SK-N-SH (cell line): ENCODE measurements at regions not wholly inside any gene's neighbourhood (a gene's known extent, or its start where the extent isn't known, plus 50 kb on each side); places are given as distances from the start of the nearest gene placed in this dataset.

Experiments used
- CTCF ChIA-PET: fragments of 300-600, 350-600 bp; formaldehyde crosslinking; extraction: SDS; loops from one replicate; lab custom pipeline; 2021; lab: Yijun Ruan, JAX
- POLR2A ChIA-PET: fragments of 350-600 bp; sonication (Branson Sonifier 250); formaldehyde crosslinking; extraction: SDS; loops from one replicate; lab custom pipeline; 2020; ENCODE audit warnings: antibody characterized with exemption, inconsistent platforms; lab: Yijun Ruan, JAX
- DNase-seq: peaks from one replicate; pipeline ENCODE4 v3.0.0; 2012
- H2AFZ ChIP-seq: fragments of 200-600 bp; sonication (generic); 2 replicates; pipeline ENCODE4 v1.8.1; 2016; ENCODE audit warnings: antibody characterized with exemption, mild to moderate bottlenecking, low read depth
- H3F3A ChIP-seq: fragments of 200-600 bp; sonication (generic); replicated peaks from 2 replicates; pipeline ENCODE3; 2016; ENCODE audit warnings: antibody characterized with exemption, mild to moderate bottlenecking; ENCODE audit not compliant: insufficient read depth
- H3K27ac ChIP-seq, 2 experiments: fragments of 200-500 bp in 1 of 2; fragments of 200-600 bp in 1 of 2; sonication (Bioruptor generic) in 1 of 2; sonication (generic), shearing (Covaris generic) in 1 of 2; 2 replicates each; pipeline versions ENCODE4 v1.5.1 to v1.6.1; 2014 to 2016; ENCODE audit warnings: low read depth in 2 of 2, inconsistent platforms in 1 of 2, low read length in 1 of 2, mild to moderate bottlenecking in 1 of 2, mixed read lengths in 1 of 2
- H3K27me3 ChIP-seq: fragments of 200-600 bp; sonication (generic), shearing (Covaris generic); 2 replicates; pipeline ENCODE4 v1.6.1; 2016; ENCODE audit warnings: mixed run types; ENCODE audit not compliant: insufficient read depth
- H3K36me3 ChIP-seq, 2 experiments: fragments of 200-500 bp in 1 of 2; fragments of 200-600 bp in 1 of 2; sonication (Bioruptor generic) in 1 of 2; sonication (generic) in 1 of 2; replicated peaks in 1 of 2; 2 replicates each; pipeline versions ENCODE3 to v1.5.1; 2014 to 2016; ENCODE audit warnings: low read length in 1 of 2, mild to moderate bottlenecking in 1 of 2; ENCODE audit not compliant: insufficient read depth in 2 of 2, control insufficient read depth in 1 of 2
- H3K4me1 ChIP-seq, 2 experiments: fragments of 200-500 bp in 1 of 2; fragments of 200-600 bp in 1 of 2; sonication (Bioruptor generic) in 1 of 2; sonication (generic), shearing (Covaris generic) in 1 of 2; 2 replicates each; pipeline versions ENCODE4 v1.5.1 to v1.6.1; 2014 to 2016; ENCODE audit warnings: low read depth in 1 of 2, low read length in 1 of 2, mixed run types in 1 of 2; ENCODE audit not compliant: insufficient read depth in 2 of 2, control insufficient read depth in 1 of 2
- H3K4me2 ChIP-seq: fragments of 200-600 bp; sonication (generic), shearing (Covaris generic); 2 replicates; pipeline ENCODE4 v1.6.1; 2017; ENCODE audit warnings: mixed run types
- H3K4me3 ChIP-seq, 2 experiments: fragments of 200-500 bp in 1 of 2; fragments of 200-600 bp in 1 of 2; sonication (Bioruptor generic) in 1 of 2; sonication (generic), shearing (Covaris generic) in 1 of 2; 2 replicates each; pipeline versions ENCODE4 v1.5.1 to v1.8.1; 2014 to 2016; ENCODE audit warnings: low read depth in 2 of 2, inconsistent platforms in 1 of 2, low read length in 1 of 2, mild to moderate bottlenecking in 1 of 2, mixed read lengths in 1 of 2, moderate library complexity in 1 of 2
- H3K79me2 ChIP-seq: fragments of 200-600 bp; sonication (generic); 2 replicates; pipeline ENCODE4 v1.8.1; 2017; ENCODE audit warnings: mild to moderate bottlenecking; ENCODE audit not compliant: insufficient read depth
- H3K9ac ChIP-seq: fragments of 200-600 bp; sonication (generic); 2 replicates; pipeline ENCODE4 v1.6.1; 2017; ENCODE audit warnings: mixed run types
- H3K9me2 ChIP-seq: fragments of 200-600 bp; sonication (generic); 2 replicates; pipeline ENCODE4 v1.6.1; 2017; ENCODE audit warnings: mixed run types
- H3K9me3 ChIP-seq: fragments of 200-600 bp; sonication (generic); 2 replicates; pipeline ENCODE4 v1.6.1; 2017; ENCODE audit warnings: mixed run types, mild to moderate bottlenecking, moderate library complexity
- H4K20me1 ChIP-seq: fragments of 200-600 bp; sonication (generic); 2 replicates; pipeline ENCODE4 v1.6.1; 2017; ENCODE audit warnings: mild to moderate bottlenecking, mixed run types; ENCODE audit not compliant: insufficient read depth
- CHD2 ChIP-seq: fragments of 150-350 bp; IDR thresholded peaks from 2 replicates; pipeline ENCODE4 v1.6.1; 2018; ENCODE audit warnings: low read length; ENCODE audit not compliant: partially characterized antibody
- ELF1 ChIP-seq: IDR thresholded peaks from 2 replicates; pipeline ENCODE4 v1.4.0; 2012
- EP300 ChIP-seq, 2 experiments: IDR thresholded peaks; 2 replicates each; pipeline versions ENCODE4 v1.4.0 to v1.6.1; 2012; ENCODE audit warnings: borderline replicate concordance in 1 of 2, low read depth in 1 of 2, low read length in 1 of 2
- EZH2phosphoT487 ChIP-seq: fragments of 200-600 bp; sonication (generic); IDR thresholded peaks from 2 replicates; pipeline ENCODE4 v1.6.1; 2017; ENCODE audit warnings: low read depth, mixed run types, mild to moderate bottlenecking, antibody characterized with exemption, moderate library complexity, borderline replicate concordance
- FOXJ3 ChIP-seq: sonication (generic); formaldehyde crosslinking; IDR thresholded peaks from 2 replicates; pipeline ENCODE4 v1.5.1; 2020; ENCODE audit warnings: mild to moderate bottlenecking, missing genetic modification reagents
- GABPA ChIP-seq: IDR thresholded peaks from 2 replicates; pipeline ENCODE4 v1.4.0; 2012; ENCODE audit warnings: low read depth, mild to moderate bottlenecking
- MXI1 ChIP-seq: IDR thresholded peaks from 2 replicates; pipeline ENCODE4 v1.6.1; 2012; ENCODE audit warnings: mild to moderate bottlenecking, low read depth, low read length, improper control_type of control experiment
- NFIC ChIP-seq: IDR thresholded peaks from 2 replicates; pipeline ENCODE4 v1.4.0; 2012; ENCODE audit warnings: borderline replicate concordance
- SIN3A ChIP-seq: IDR thresholded peaks from 2 replicates; pipeline ENCODE4 v1.6.1; 2012; ENCODE audit warnings: low read depth, mild to moderate bottlenecking, low read length, moderate library complexity, borderline replicate concordance
- SMC3 ChIP-seq: IDR thresholded peaks from 2 replicates; pipeline ENCODE4 v1.6.1; 2012; ENCODE audit warnings: low read depth, low read length, improper control_type of control experiment
- TCF12 ChIP-seq: IDR thresholded peaks from 2 replicates; pipeline ENCODE4 v1.4.0; 2012
- TEAD4 ChIP-seq: IDR thresholded peaks from 2 replicates; pipeline ENCODE4 v1.4.0; 2012; ENCODE audit warnings: mild to moderate bottlenecking, borderline replicate concordance; ENCODE audit not compliant: insufficient read depth
- WGBS: methylation state at CpG from one replicate; pipeline ENCODE4 v1.1.6; 2017; ENCODE audit warnings: low lambda C conversion rate; 5-methylcytosine and 5-hydroxymethylcytosine counted together
- TF ChIP-seq, protein P1 (sequence below): fragments of 150-350 bp; IDR thresholded peaks from 2 replicates; pipeline ENCODE4 v1.6.1; 2016; ENCODE audit warnings: mild to moderate bottlenecking, low read depth, low read length
- TF ChIP-seq, protein P2 (sequence below): IDR thresholded peaks from 2 replicates; pipeline ENCODE4 v1.4.0; 2012; ENCODE audit warnings: low read depth
- TF ChIP-seq, protein P3 (sequence below): IDR thresholded peaks from 2 replicates; pipeline ENCODE4 v1.6.1; 2012; ENCODE audit warnings: mild to moderate bottlenecking, low read depth, low read length, moderate library complexity
- TF ChIP-seq, protein P4 (sequence below): fragments of 150-350 bp; IDR thresholded peaks from 2 replicates; pipeline ENCODE4 v1.6.1; 2017; ENCODE audit warnings: antibody characterized with exemption, low read length, low read depth, borderline replicate concordance
- TF ChIP-seq, protein P5 (sequence below): IDR thresholded peaks from 2 replicates; pipeline ENCODE4; 2012

DNA sequence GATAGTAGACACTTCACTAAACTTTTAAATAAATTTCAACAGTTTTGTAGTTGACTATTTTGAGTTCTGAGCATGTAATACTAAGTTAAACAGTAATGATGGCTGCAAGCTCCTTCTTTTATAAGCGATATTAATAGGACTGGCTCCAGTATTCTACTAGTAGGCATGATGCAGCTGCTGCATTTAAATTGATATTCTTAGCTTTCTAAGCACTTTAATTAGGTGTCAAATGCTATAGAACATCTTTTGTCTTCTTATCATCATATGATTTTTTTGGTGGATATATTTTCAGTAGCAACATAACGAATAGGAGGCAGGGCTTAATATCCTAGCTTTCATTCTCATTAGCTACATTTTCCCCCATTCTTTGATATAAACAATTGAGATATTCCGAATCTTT lies 141.1 kb downstream of the FBXO4 start (continued):
- no peak for TF ChIP-seq EZH2phosphoT487
- TF ChIP-seq, protein P1, sequence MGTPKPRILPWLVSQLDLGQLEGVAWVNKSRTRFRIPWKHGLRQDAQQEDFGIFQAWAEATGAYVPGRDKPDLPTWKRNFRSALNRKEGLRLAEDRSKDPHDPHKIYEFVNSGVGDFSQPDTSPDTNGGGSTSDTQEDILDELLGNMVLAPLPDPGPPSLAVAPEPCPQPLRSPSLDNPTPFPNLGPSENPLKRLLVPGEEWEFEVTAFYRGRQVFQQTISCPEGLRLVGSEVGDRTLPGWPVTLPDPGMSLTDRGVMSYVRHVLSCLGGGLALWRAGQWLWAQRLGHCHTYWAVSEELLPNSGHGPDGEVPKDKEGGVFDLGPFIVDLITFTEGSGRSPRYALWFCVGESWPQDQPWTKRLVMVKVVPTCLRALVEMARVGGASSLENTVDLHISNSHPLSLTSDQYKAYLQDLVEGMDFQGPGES = no peak
- no peak for TF ChIP-seq ELF1
- no peak for TF ChIP-seq CHD2
- TF ChIP-seq, protein P2, sequence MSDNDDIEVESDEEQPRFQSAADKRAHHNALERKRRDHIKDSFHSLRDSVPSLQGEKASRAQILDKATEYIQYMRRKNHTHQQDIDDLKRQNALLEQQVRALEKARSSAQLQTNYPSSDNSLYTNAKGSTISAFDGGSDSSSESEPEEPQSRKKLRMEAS = no peak
- TF ChIP-seq, all 33 proteins: peak for 0

DNA sequence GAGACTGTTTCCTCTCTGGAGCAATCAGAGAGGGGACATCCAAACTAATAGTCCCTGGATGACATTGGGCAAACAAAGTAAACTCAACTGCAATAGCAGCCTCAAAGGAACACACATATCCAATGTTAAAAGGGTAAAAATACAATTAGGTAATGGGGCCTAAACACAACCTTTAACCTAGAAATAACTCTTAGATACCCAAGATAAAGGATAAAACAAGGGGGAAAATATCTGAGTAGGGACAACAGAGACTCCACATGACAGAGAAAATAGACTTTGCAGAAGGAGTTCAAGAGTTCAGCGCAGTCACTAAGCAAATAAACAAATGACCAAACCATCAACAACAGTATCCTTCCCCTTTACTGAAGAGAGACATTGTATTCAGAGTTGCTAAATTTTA lies 149.3 kb downstream of the FBXO4 start:
- DNase-seq = no peak
- no peaks in the 10 kb centered on the region for H3K36me3 ChIP-seq
- TF ChIP-seq NFIC = no peak
- TF ChIP-seq TCF12 = no peak
- no peak for TF ChIP-seq TEAD4
- no peak for TF ChIP-seq EP300 (IDR thresholded peaks at IDR 0.05; ENCODE audit: borderline replicate concordance in 1 of 2, low read depth in 1 of 2, low read length in 1 of 2)
- TF ChIP-seq, protein P3, sequence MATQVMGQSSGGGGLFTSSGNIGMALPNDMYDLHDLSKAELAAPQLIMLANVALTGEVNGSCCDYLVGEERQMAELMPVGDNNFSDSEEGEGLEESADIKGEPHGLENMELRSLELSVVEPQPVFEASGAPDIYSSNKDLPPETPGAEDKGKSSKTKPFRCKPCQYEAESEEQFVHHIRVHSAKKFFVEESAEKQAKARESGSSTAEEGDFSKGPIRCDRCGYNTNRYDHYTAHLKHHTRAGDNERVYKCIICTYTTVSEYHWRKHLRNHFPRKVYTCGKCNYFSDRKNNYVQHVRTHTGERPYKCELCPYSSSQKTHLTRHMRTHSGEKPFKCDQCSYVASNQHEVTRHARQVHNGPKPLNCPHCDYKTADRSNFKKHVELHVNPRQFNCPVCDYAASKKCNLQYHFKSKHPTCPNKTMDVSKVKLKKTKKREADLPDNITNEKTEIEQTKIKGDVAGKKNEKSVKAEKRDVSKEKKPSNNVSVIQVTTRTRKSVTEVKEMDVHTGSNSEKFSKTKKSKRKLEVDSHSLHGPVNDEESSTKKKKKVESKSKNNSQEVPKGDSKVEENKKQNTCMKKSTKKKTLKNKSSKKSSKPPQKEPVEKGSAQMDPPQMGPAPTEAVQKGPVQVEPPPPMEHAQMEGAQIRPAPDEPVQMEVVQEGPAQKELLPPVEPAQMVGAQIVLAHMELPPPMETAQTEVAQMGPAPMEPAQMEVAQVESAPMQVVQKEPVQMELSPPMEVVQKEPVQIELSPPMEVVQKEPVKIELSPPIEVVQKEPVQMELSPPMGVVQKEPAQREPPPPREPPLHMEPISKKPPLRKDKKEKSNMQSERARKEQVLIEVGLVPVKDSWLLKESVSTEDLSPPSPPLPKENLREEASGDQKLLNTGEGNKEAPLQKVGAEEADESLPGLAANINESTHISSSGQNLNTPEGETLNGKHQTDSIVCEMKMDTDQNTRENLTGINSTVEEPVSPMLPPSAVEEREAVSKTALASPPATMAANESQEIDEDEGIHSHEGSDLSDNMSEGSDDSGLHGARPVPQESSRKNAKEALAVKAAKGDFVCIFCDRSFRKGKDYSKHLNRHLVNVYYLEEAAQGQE = no peak
- TF ChIP-seq, protein P4, sequence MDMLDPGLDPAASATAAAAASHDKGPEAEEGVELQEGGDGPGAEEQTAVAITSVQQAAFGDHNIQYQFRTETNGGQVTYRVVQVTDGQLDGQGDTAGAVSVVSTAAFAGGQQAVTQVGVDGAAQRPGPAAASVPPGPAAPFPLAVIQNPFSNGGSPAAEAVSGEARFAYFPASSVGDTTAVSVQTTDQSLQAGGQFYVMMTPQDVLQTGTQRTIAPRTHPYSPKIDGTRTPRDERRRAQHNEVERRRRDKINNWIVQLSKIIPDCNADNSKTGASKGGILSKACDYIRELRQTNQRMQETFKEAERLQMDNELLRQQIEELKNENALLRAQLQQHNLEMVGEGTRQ = no peak
- no peak for TF ChIP-seq SIN3A
- TF ChIP-seq SMC3 = no peak
- TF ChIP-seq ELF1 = no peak
- no peak for TF ChIP-seq EZH2phosphoT487
- TF ChIP-seq GABPA = no peak
- TF ChIP-seq CHD2 = no peak
- TF ChIP-seq MXI1 = no peak
- TF ChIP-seq, protein P5, sequence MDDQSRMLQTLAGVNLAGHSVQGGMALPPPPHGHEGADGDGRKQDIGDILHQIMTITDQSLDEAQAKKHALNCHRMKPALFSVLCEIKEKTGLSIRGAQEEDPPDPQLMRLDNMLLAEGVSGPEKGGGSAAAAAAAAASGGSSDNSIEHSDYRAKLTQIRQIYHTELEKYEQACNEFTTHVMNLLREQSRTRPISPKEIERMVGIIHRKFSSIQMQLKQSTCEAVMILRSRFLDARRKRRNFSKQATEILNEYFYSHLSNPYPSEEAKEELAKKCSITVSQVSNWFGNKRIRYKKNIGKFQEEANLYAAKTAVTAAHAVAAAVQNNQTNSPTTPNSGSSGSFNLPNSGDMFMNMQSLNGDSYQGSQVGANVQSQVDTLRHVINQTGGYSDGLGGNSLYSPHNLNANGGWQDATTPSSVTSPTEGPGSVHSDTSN = no peak
- no peak for TF ChIP-seq FOXJ3 (CRISPR knock-in tag)
- TF ChIP-seq, all 33 proteins: peak for 0

More for the DNA sequence above, 149.3 kb downstream of the FBXO4 start:
- no peaks in the 10 kb centered on the region for H3F3A ChIP-seq
- H3K27me3 ChIP-seq = no peaks in the 10 kb centered on the region
- no peak overlapping the region for H2AFZ ChIP-seq
- 0% methylated on average over 1 of the region's 1 CpG for WGBS
- ChIA-PET CTCF (no interaction called here), POLR2A (no interaction called here)
- H3K9ac ChIP-seq = no peak overlapping the region
- H4K20me1 ChIP-seq = no peaks in the 10 kb centered on the region
- no peaks in the 10 kb centered on the region for H3K9me3 ChIP-seq
- no peak overlapping the region for H3K27ac ChIP-seq
- no peaks in the 10 kb centered on the region for H3K79me2 ChIP-seq
- H3K4me2 ChIP-seq = no peak overlapping the region
- no peaks in the 10 kb centered on the region for H3K9me2 ChIP-seq
- H3K4me3 ChIP-seq = no peak overlapping the region
- H3K4me1 ChIP-seq = no peaks in the 10 kb centered on the region
